ENCODE measurements at regions not wholly inside any gene's neighbourhood (a gene's known extent, or its start where the extent isn't known, plus 50 kb on each side); places are given as distances from the start of the nearest gene placed in this dataset.
A peak's percentile ranks its signal among the peaks of the same experiment; 100 is the strongest.

DNA sequence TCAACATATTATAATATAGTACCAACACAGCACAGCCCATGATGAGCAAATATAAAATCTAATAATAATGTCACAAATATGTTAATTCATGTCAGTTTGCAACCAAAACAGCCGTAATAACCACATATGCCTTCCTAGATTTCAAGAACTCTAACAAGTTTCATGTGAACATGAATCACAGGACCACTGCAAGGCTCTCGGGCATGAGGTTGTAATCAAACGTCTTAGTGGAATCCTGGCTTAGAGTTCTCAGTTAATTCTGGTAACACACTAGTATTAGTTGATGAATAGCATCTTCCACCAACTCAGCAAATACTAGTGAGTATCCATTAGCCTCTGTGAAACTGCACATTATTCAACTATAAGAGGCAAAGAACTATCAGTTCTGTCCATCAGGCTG, 379.3 kb upstream of the TENM3 start:
- in situ Hi-C loops (cut with HindIII; ENCODE audit: low sequenced_read_pairs) = no loop called here
- no peak for TF ChIP-seq CTCF (IDR thresholded peaks at IDR 0.05; ENCODE audit: low read depth, low read length, missing control alignments)
- no peak for DNase-seq (ENCODE audit: low read depth)

GRCh38 chr4:181870326-181870725, 372.9 kb upstream of the TENM3 start:
- no peak overlapping the region for H3K4me3 ChIP-seq (ENCODE audit: low read depth, low read length)
- in situ Hi-C loops (cut with HindIII; ENCODE audit: low sequenced_read_pairs) = no loop called here
- DNase-seq (ENCODE audit: low read depth) = no peak
- no peak for TF ChIP-seq CTCF (IDR thresholded peaks at IDR 0.05; ENCODE audit: low read depth, low read length, missing control alignments)

More for the DNA sequence above, 379.3 kb upstream of the TENM3 start:
- no peak overlapping the region for H3K4me3 ChIP-seq (ENCODE audit: low read depth, low read length)

- no peak for TF ChIP-seq CTCF (IDR thresholded peaks at IDR 0.05; ENCODE audit: low read depth, low read length, missing control alignments)
- in situ Hi-C loops (cut with HindIII; ENCODE audit: low sequenced_read_pairs) = no loop called here
- H3K4me3 ChIP-seq (ENCODE audit: low read depth, low read length) = no peak overlapping the region
- no peak for DNase-seq (ENCODE audit: low read depth)
Observed at GRCh38 chr4:181874602-181875001, 368.6 kb upstream of the TENM3 start.

- TF ChIP-seq CTCF (IDR thresholded peaks at IDR 0.05; ENCODE audit: low read depth, low read length, missing control alignments) = no peak
- peak; percentile 72 for DNase-seq (ENCODE audit: low read depth)
- in situ Hi-C loops (cut with HindIII; ENCODE audit: low sequenced_read_pairs) = no loop called here
- H3K4me3 ChIP-seq (ENCODE audit: low read depth, low read length) = no peak overlapping the region
Observed at GRCh38 chr4:181877329-181877848, 365.8 kb upstream of the TENM3 start.

DNA sequence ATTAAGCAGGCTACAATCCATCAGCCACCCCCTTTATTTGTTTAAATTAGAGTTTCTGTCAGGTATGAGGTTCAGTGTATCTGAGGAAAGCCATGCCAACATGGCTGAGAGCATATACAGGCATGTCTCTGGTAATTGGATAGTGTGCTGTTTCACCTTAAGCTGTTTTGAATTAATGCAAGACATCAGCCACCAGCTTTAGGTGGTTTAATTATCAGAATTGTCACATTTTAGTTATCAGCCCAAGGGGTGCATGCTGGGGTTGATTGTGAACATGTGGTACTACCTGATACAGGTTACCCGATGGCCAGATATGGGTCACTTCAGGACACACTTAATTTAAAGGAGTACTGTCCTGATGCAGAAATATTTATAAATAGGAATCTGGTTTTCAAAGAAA, 353.2 kb upstream of the TENM3 start:
- in situ Hi-C loops (cut with HindIII; ENCODE audit: low sequenced_read_pairs) = no loop called here
- no peak for DNase-seq (ENCODE audit: low read depth)
- no peak for TF ChIP-seq CTCF (IDR thresholded peaks at IDR 0.05; ENCODE audit: low read depth, low read length, missing control alignments)
- no peak overlapping the region for H3K4me3 ChIP-seq (ENCODE audit: low read depth, low read length)

- no peak overlapping the region for H3K4me3 ChIP-seq (ENCODE audit: low read depth, low read length)
- DNase-seq (ENCODE audit: low read depth) = no peak
- in situ Hi-C loops (cut with HindIII; ENCODE audit: low sequenced_read_pairs) = no loop called here
- TF ChIP-seq CTCF (IDR thresholded peaks at IDR 0.05; ENCODE audit: low read depth, low read length, missing control alignments) = no peak
Observed at GRCh38 chr4:181890911-181891310, 352.3 kb upstream of the TENM3 start.

GRCh38 chr4:181896614-181897013, 346.6 kb upstream of the TENM3 start:
- no peak for DNase-seq (ENCODE audit: low read depth)
- H3K4me3 ChIP-seq (ENCODE audit: low read depth, low read length) = no peak overlapping the region
- in situ Hi-C loops (cut with HindIII; ENCODE audit: low sequenced_read_pairs) = no loop called here
- no peak for TF ChIP-seq CTCF (IDR thresholded peaks at IDR 0.05; ENCODE audit: low read depth, low read length, missing control alignments)

Measured in astrocyte of the cerebellum (primary cell).